IMR-90 (cell line): ENCODE measurements at regions not wholly inside any gene's neighbourhood (a gene's known extent, or its start where the extent isn't known, plus 50 kb on each side); places are given as distances from the start of the nearest gene placed in this dataset.

Experiments
- ATAC-seq: fragments of 200-7000 bp; cut with Tn5 transposase; 2 replicates; pipeline ENCODE4 v1.9.1; 2020; ENCODE audit warnings: low read depth, mild to moderate bottlenecking, moderate library complexity
- BruUV-seq: library from RNA; stranded (reverse); fragments of 400-500 nt; replicated peaks from 2 replicates; lab custom pipeline; 2021; lab: Mats Ljungman, UMichigan
- CTCF ChIA-PET: fragments of 300-600 bp; formaldehyde crosslinking; extraction: SDS; loops from one replicate; lab custom pipeline; 2021; ENCODE audit warnings: antibody characterized with exemption; lab: Yijun Ruan, JAX
- POLR2A ChIA-PET: fragments of 300-600 bp; sonication (Branson Sonifier 250); formaldehyde crosslinking; loops from one replicate; lab custom pipeline; 2022; ENCODE audit warnings: antibody characterized with exemption; ENCODE audit not compliant: unreplicated experiment; lab: Charles Lee
- DNase-seq: peaks from one replicate; pipeline ENCODE4 v3.0.0; 2013
- H2AFZ ChIP-seq: replicated peaks from 2 replicates; pipeline ENCODE3; 2013; ENCODE audit warnings: low read length, mild to moderate bottlenecking; ENCODE audit not compliant: poor library complexity
- H2AK5ac ChIP-seq: 2 replicates; pipeline ENCODE4 v1.6.1; 2013; ENCODE audit warnings: low read depth, low read length, inconsistent platforms
- H2AK9ac ChIP-seq: replicated peaks from 2 replicates; pipeline ENCODE3; 2013; ENCODE audit warnings: mild to moderate bottlenecking, low read depth, low read length, moderate library complexity; ENCODE audit not compliant: poor library complexity
- H2BK120ac ChIP-seq: 2 replicates; pipeline ENCODE4 v1.6.1; 2013; ENCODE audit warnings: low read depth, low read length, inconsistent platforms
- H2BK15ac ChIP-seq: 3 replicates; pipeline ENCODE4 v1.6.1; 2013; ENCODE audit warnings: low read depth, low read length, inconsistent platforms
- H2BK20ac ChIP-seq: 2 replicates; pipeline ENCODE4 v1.6.1; 2013; ENCODE audit warnings: low read depth, mild to moderate bottlenecking, inconsistent platforms, low read length, moderate library complexity
- H2BK5ac ChIP-seq: 2 replicates; pipeline ENCODE4 v1.6.1; 2013; ENCODE audit warnings: mild to moderate bottlenecking, low read depth, low read length, inconsistent platforms; ENCODE audit not compliant: poor library complexity, severe bottlenecking
- H3K14ac ChIP-seq: replicated peaks from 2 replicates; pipeline ENCODE4 v1.6.1; 2013; ENCODE audit warnings: low read depth, low read length, inconsistent platforms
- H3K18ac ChIP-seq: 2 replicates; pipeline ENCODE4 v1.6.1; 2013; ENCODE audit warnings: low read depth, low read length, control low read depth
- H3K23ac ChIP-seq: 2 replicates; pipeline ENCODE4 v1.6.1; 2013; ENCODE audit warnings: low read depth, low read length, inconsistent platforms
- H3K27ac ChIP-seq: 2 replicates; pipeline ENCODE4 v1.5.1; 2013; ENCODE audit warnings: mild to moderate bottlenecking, control low read depth, low read length; ENCODE audit not compliant: insufficient read depth
- H3K27me3 ChIP-seq: 2 replicates; pipeline ENCODE4 v1.6.1; 2013; ENCODE audit warnings: low read length; ENCODE audit not compliant: control insufficient read depth, insufficient read depth
- H3K36me3 ChIP-seq: 2 replicates; pipeline ENCODE4 v1.6.1; 2013; ENCODE audit warnings: low read length, mixed read lengths; ENCODE audit not compliant: control insufficient read depth, insufficient read depth
- H3K4ac ChIP-seq: 2 replicates; pipeline ENCODE4 v1.6.1; 2013; ENCODE audit warnings: low read depth, low read length, inconsistent platforms
- H3K4me1 ChIP-seq: 2 replicates; pipeline ENCODE4 v1.6.1; 2013; ENCODE audit warnings: low read length, mixed read lengths; ENCODE audit not compliant: control insufficient read depth, insufficient read depth
- H3K4me2 ChIP-seq: 2 replicates; pipeline ENCODE4 v1.6.1; 2013; ENCODE audit warnings: low read depth, mild to moderate bottlenecking, control low read depth, low read length, moderate library complexity
- H3K4me3 ChIP-seq: 2 replicates; pipeline ENCODE4 v1.5.1; 2013; ENCODE audit warnings: low read depth, mild to moderate bottlenecking, control low read depth, low read length, moderate library complexity; ENCODE audit not compliant: insufficient read depth
- H3K56ac ChIP-seq: 2 replicates; pipeline ENCODE4 v1.6.1; 2013; ENCODE audit warnings: low read length, inconsistent platforms; ENCODE audit not compliant: insufficient read depth; ENCODE audit errors: extremely low read depth
- H3K79me1 ChIP-seq, 2 experiments: 2 replicates each; pipeline ENCODE4 v1.6.1; 2013; ENCODE audit warnings: low read length in 2 of 2, inconsistent platforms in 1 of 2, low read depth in 1 of 2
- H3K9ac ChIP-seq: 2 replicates; pipeline ENCODE4 v1.6.1; 2013; ENCODE audit warnings: low read depth, low read length, control low read depth
- H3K9me1 ChIP-seq: 2 replicates; pipeline ENCODE4 v1.6.1; 2013; ENCODE audit warnings: low read length, inconsistent platforms; ENCODE audit not compliant: insufficient read depth
- H3K9me3 ChIP-seq: 2 replicates; pipeline ENCODE4 v1.6.1; 2013; ENCODE audit warnings: low read length; ENCODE audit not compliant: control insufficient read depth, insufficient read depth
- H4K20me1 ChIP-seq: 2 replicates; pipeline ENCODE4 v1.6.1; 2013; ENCODE audit warnings: low read length, inconsistent platforms; ENCODE audit not compliant: insufficient read depth
- H4K5ac ChIP-seq: 2 replicates; pipeline ENCODE4 v1.6.1; 2013; ENCODE audit warnings: mild to moderate bottlenecking, low read depth, low read length, control low read depth
- H4K8ac ChIP-seq, 2 experiments: 2 replicates each; pipeline ENCODE4 v1.6.1; 2013; ENCODE audit warnings: low read depth in 2 of 2, low read length in 2 of 2, control low read depth in 1 of 2, inconsistent platforms in 1 of 2
- H4K91ac ChIP-seq: 2 replicates; pipeline ENCODE4 v1.6.1; 2013; ENCODE audit warnings: low read depth, low read length, inconsistent platforms; ENCODE audit not compliant: insufficient read depth
- FOS ChIP-seq: fragments of 150-350 bp; IDR thresholded peaks from 2 replicates; pipeline ENCODE4 v1.6.1; 2016; ENCODE audit warnings: low read depth, low read length
- MAFK ChIP-seq: IDR thresholded peaks from 2 replicates; pipeline ENCODE4 v1.6.1; 2012; ENCODE audit warnings: low read depth, low read length, improper control_type of control experiment
- MAZ ChIP-seq: IDR thresholded peaks from 2 replicates; pipeline ENCODE4 v1.6.1; 2012; ENCODE audit warnings: low read depth, mild to moderate bottlenecking, low read length, improper control_type of control experiment, moderate library complexity, borderline replicate concordance
- MXI1 ChIP-seq: IDR thresholded peaks from 2 replicates; pipeline ENCODE4 v1.6.1; 2012; ENCODE audit warnings: low read depth, mild to moderate bottlenecking, low read length, moderate library complexity, borderline replicate concordance
- NFE2L2 ChIP-seq: fragments of 150-350 bp; IDR thresholded peaks from 2 replicates; pipeline ENCODE4 v1.6.1; 2016; ENCODE audit warnings: low read depth, mild to moderate bottlenecking, low read length
- POLR2A ChIP-seq: IDR thresholded peaks from 2 replicates; pipeline ENCODE4 v1.6.1; 2012; ENCODE audit warnings: mild to moderate bottlenecking, low read depth, low read length
- WGBS, 2 experiments: methylation state at CpG; one replicate each; pipeline versions ENCODE4 v1.1.5 to v1.1.7; 2013; ENCODE audit warnings: missing lambda C conversion rate in 2 of 2; ENCODE audit not compliant: insufficient read length in 1 of 2; ENCODE audit errors: extremely low coverage in 2 of 2; 5-methylcytosine and 5-hydroxymethylcytosine counted together
- dilution Hi-C: fragments of 300-500 bp; cut with HindIII; formaldehyde crosslinking; loops from one replicate; pipeline ENCODE4 v1.14.3; 2018; ENCODE audit warnings: low sequenced_read_pairs; ENCODE audit not compliant: unreplicated experiment
- in situ Hi-C: fragments of 300-500 bp; cut with MboI; formaldehyde crosslinking; loops from 3 replicates; pipeline ENCODE4 v1.14.3; 2019; ENCODE audit warnings: low sequenced_read_pairs, inconsistent platforms, mixed read lengths
- intact Hi-C: fragments of 100-400 bp; cut with micrococcal nuclease; formaldehyde crosslinking; loops from 2 replicates; pipeline ENCODE4 v1.10.0; 2022

- in situ Hi-C loops: no loop called here
Measured at GRCh38 chr10:123385508-123386080, 231.4 kb downstream of the BUB3 start.

More at GRCh38 chr10:123385508-123386080, 231.4 kb downstream of the BUB3 start:
- H3K36me3 ChIP-seq: no peaks in the 10 kb centered on the region
- H4K20me1 ChIP-seq: no peaks in the 10 kb centered on the region
- intact Hi-C loops (no loop called here), dilution Hi-C loops (no loop called here)
- no peak overlapping the region for H3K14ac ChIP-seq
- no peak overlapping the region for H2AK9ac ChIP-seq
- no peak overlapping the region for H2BK120ac ChIP-seq
- no peak overlapping the region for H3K18ac ChIP-seq
- no CpG with 5 or more reads among the region's 2 CpGs for WGBS, 2 experiments
- no peak overlapping the region for H3K23ac ChIP-seq
- ChIA-PET CTCF (no interaction called here), POLR2A (no interaction called here)
- TF ChIP-seq POLR2A (no peak), MAFK (no peak), MXI1 (no peak), FOS (no peak), NFE2L2 (no peak), MAZ (no peak)
- H3K27ac ChIP-seq: no peak overlapping the region
- H2BK5ac ChIP-seq: no peak overlapping the region
- no peaks in the 10 kb centered on the region for H3K4me1 ChIP-seq
- no TSS peak for BruUV-seq
- H4K8ac ChIP-seq: no peak overlapping the region
- H4K5ac ChIP-seq: no peak overlapping the region
- DNase-seq: no peak
- ATAC-seq: no peak
- no peaks in the 10 kb centered on the region for H3K9me1 ChIP-seq
- H3K79me1 ChIP-seq: no peaks in the 10 kb centered on the region
- H3K4me2 ChIP-seq: no peak overlapping the region
- no peak overlapping the region for H2AFZ ChIP-seq
- no peaks in the 10 kb centered on the region for H3K27me3 ChIP-seq
- no peak overlapping the region for H2BK20ac ChIP-seq
- no peak overlapping the region for H3K4me3 ChIP-seq
- no peak overlapping the region for H4K91ac ChIP-seq
- H3K56ac ChIP-seq: no peak overlapping the region
- H2BK15ac ChIP-seq: no peak overlapping the region
- no peak overlapping the region for H2AK5ac ChIP-seq
- peaks cover 28% of the 10 kb centered on the region for H3K9me3 ChIP-seq
- H3K9ac ChIP-seq: no peak overlapping the region
- H3K4ac ChIP-seq: no peak overlapping the region
